ENCODE measurements at regions not wholly inside any gene's neighbourhood (a gene's known extent, or its start where the extent isn't known, plus 50 kb on each side); places are given as distances from the start of the nearest gene placed in this dataset.
"Not testable (repeated sequence)": the region's sequence is repeated elsewhere in the genome, so short reads cannot be mapped to it uniquely, and the experiment has no call there.

DNA sequence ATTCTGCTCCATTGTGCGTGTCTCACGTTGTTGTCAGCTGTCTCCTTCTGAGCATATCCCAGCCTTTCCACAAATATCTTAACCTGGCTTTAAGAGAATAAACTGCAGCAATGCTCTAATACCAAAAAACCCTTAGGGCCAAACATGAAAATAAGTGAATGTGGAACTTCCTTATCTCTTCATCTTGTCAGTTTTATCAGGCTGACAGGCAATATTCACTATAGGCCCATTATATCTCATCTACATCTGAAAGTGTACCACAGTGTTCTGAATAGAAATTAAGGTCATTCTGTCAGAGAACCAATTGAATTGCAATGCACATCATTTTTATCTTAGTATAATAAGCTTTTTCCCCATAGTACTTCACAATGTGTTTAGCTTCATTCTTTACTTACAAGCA, 933.1 kb upstream of the FBXO33 start:
- DNase-seq (ENCODE audit: low spot score) = no peak

DNA sequence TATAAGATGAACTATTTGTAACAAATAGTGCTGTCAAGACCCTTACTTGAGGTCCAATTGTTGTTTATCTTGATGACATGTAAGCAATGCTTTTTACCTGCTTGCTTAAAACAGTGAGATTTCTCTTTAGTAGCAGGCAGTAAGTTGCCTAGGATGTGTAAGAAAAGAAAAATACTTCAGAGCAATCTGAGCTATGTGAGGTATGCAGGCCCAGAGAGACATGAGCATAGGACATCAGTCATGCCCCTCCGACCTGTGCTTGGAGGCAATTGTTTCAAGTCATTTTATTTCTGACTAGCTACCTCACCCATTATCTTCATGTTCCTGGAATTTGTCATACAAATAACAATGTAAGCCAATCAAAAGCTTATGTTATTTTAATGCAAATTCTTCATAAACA, 930.6 kb upstream of the FBXO33 start:
- no peak for DNase-seq (ENCODE audit: low spot score)

DNA sequence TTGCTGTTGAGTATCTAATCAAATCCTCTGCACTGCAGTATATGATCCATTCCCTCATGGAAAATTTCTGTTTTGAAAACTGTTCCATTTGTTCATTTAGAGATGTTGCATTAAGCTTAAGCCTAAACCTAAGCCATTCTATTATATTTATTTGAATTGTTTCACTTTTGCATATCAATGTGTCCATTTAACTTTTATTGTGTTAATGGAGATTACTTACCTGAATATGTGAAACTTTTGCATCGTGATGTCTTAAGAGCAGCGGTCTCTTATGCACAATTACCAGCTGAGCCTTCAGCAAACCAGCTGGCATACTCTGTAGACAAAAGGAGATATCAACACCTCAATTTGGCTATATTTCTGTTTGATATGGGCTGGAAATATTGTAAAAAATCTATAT, 922.5 kb upstream of the FBXO33 start:
- no peak for DNase-seq (ENCODE audit: low spot score)

DNA sequence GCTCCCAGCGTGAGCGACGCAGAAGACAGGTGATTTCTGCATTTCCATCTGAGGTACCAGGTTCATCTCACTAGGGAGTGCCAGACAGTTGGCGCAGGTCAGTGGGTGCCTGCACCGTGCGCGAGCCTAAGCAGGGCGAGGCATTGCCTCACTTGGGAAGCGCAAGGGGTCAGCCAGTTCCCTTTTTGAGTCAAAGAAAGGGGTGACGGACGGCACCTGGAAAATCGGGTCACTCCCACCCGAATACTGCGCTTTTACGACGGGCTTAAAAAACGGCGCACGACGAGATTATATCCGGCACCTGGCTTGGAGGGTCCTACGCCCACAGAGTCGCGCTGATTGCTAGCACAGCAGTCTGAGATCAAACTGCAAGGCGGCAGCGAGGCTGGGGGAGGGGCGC, 915.9 kb upstream of the FBXO33 start:
- DNase-seq (ENCODE audit: low spot score) = not testable (repeated sequence)

DNA sequence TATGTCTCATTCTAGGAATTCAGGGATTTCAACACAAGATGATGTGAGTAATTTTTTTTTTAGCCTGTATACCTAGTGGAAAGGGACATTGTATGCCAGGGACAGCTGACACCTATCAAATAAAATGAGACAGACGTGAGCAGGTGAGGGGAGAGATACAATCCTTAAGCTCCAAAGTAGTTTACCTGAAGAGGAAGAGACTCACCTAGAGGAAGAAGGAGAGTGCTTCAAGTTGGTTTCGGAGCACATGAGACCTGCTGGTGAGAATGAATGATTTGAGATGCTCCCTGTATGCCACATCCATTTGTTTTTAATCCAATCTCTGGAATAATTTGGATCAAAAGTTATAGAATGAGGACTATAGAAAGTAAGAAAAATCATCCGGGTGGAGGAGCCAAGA, 915.4 kb upstream of the FBXO33 start:
- peak; percentile 4 for DNase-seq (ENCODE audit: low spot score)

DNA sequence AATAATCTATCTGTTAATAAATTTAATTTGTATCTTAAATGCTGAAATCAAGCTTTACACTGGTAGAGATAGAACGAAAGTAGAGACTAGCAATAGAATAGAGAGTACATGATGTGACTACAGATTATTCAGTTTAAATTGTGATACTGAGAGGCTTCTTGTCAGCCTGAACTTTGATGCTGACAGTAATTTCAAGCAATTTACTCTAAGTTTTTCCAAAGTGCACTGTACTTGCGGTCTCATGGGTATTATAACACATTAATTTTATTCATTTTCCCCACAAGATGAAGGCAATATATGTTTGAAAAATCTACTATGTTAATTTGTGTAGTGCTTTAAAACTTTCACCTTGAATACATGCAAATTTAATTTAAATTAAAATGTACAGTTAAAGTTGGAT, 914.0 kb upstream of the FBXO33 start:
- no peak for DNase-seq (ENCODE audit: low spot score)

DNA sequence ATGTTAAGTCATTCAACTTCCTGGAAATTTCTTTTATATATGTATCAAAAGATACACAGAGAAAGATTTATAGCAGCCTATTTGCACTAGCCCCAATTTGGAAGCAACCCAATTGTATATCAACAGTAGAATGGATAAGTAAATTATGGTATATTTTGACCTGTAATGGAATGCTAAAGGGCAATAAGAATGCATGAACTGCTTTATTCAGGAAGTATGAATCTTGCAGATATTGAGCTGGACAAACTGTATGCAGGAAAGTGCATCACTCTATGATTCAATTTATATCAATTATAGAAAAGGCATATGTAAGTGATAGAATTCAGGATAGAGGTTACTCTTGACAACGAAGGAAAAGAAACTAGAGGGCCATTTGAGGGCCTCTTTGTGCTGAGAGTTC, 913.1 kb upstream of the FBXO33 start:
- no peak for DNase-seq (ENCODE audit: low spot score)

DNA sequence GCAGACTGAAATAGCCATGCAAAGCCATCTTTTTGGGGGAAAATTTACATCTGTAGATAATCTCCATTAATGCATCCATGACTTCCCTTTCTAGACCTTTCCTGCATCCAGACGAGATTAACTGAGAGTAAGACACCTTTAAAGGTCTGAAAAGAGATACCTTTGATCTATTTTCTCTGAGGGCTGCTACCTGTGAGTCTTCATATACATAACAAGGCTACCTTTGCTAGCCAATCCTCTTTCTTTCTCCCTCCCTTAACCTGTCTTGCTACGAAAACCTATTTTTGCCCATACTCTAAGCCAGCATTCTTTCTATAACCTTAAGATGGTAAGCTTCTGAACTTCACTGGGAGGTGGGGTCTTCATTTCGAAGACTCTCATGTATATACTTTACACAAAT, 908.5 kb upstream of the FBXO33 start:
- DNase-seq (ENCODE audit: low spot score) = no peak

DNA sequence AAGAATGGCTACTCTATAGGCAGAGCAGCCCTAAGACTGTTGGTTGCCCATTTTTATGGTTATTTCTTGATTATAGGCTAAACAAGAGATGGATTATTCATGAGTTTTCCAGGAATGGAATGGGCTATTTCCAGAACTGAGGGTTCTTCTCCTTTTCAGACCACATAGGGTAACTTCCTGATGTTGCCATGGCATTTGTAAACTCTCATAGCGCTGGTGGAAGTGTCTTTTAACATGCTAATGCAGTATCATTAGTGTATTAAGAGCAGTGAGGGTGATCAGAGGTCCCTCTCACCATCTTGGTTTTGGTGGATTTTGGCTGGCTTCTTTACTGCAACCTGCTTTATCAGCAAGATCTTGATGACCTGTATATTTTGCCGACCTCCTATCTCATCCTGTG, 904.6 kb upstream of the FBXO33 start:
- no peak for DNase-seq (ENCODE audit: low spot score)

DNA sequence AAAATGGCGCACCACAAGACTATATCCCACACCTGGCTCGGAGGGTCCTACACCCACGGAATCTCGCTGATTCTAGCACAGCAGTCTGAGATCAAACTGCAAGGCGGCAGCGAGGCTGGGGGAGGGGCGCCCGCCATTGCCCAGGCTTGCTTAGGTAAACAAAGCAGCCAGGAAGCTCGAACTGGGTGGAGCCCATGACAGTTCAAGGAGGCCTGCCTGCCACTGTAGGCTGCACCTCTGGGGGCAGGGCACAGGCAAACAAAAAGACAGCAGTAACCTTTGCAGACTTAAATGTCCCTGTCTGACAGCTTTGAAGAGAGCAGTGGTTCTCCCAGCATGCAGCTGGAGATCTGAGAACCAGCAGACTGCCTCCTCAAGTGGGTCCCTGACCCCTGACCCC, 894.3 kb upstream of the FBXO33 start:
- not testable (repeated sequence) for DNase-seq (ENCODE audit: low spot score)

DNA sequence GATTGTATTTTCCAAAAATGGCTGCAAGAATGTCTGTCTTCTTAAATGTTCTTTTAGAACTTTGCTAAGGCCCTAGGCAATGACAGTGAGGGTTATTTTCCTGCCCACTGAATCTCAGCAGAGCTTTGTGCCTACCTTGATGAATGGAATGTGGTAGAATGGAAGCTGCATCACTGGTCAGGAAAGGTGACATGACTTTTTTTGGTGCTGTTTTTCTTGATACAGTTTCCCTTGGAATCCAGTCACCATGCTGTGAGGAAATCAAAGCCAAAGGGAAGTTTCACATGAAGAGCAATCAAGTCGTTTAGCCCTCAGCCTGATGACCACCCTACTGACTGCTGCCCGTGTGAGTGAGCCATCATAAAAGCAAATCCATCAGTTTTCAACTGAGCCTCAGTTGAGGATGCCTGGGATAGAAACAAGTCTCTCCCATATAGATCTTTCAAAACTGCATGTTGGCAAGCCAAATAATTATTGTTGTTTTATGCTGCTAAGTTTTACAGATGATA, 886.0 kb upstream of the FBXO33 start:
- DNase-seq (ENCODE audit: low spot score) = no peak

DNA sequence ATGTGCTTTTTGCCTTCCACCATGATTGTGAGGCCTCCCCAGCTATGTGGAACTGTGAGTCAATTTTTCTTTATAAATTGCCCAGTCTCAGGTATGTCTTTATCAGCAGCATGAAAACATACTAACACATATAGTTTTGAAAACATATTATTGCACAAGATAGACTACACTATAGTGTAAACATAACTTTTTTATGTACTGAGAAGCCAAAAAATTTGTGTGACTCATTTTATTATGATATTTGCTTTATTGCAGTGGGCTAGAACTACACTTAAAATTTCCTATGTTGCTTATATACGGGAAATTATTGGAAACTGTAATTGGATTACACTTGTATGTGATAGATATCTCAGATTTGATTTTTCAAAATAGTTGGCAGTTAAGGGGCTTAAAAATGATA, 885.5 kb upstream of the FBXO33 start:
- DNase-seq (ENCODE audit: low spot score) = no peak

DNA sequence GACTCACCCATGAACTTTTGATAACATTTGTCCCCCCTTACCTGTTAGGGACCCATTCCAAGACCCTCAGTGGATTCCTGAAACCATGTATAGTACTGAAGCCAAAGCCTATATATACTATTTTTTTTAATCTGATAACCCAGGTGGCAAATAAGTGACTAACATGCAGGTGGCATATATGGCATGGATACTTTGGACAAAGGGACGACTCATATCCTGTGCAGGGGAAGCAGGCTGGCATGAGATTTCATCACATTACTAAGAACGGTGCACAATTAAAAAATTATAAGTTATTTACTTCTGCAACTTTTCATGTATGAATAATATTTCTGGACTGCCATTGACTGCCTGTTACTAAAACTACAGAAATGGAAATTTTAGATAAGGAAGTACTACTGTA, 880.1 kb upstream of the FBXO33 start:
- peak; percentile 14 for DNase-seq (ENCODE audit: low spot score)

DNA sequence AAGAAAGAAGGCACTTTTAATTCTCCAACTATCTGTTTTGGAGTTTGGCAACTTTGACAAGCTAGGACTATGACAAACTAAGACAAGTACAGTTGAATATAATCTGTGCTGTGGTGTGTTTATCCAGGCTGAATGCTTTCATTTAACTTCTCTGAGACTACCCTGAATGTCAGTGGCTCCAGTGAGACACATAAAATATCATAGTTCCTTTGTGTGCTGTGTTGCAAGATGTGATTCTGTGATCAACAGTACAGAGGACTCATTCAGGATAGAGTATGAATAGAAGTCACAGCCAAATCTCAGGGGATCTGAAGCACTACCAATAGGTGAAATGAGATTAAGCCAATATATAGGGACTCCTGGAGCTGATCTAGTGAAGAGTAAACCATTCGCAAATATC, 876.9 kb upstream of the FBXO33 start:
- DNase-seq (ENCODE audit: low spot score) = no peak

DNA sequence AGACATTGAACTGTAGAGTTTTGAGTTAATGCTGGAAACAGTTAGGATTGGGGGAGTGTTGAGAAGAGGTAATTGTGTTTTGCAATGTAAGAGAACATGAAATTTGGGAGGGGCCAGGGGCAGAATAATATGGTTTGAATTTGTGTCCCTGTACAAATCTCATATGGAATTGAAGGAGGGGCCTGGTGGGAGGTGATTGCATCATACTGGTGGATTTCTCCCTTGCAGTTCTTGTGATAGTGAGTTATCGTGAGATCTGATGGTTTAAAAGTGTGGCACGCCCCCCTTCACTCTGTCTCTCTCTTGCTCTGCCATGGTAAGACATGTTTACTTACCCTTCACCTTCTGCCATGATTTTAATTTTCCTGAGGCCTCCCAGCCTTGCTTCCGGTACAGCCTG, 876.0 kb upstream of the FBXO33 start:
- DNase-seq (ENCODE audit: low spot score) = no peak

DNA sequence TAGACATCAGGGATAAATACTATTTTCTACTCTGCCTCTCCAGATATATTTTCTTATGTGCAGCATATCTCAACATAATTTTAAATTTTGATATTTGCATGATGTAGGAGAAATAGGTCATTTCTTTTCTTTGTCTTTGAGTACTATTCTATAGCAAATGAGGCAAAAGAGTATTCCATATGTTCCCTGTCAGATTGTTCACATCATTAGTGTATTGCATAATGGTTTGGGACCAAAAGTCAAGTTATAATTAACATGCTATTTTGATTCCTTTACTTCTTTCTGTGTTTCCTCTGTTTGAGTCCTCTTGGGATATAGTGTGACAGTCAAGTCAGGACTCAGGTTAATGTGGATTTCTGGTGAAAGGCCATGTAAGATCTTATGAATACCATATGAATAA, 864.6 kb upstream of the FBXO33 start:
- no peak for DNase-seq (ENCODE audit: low spot score)

DNA sequence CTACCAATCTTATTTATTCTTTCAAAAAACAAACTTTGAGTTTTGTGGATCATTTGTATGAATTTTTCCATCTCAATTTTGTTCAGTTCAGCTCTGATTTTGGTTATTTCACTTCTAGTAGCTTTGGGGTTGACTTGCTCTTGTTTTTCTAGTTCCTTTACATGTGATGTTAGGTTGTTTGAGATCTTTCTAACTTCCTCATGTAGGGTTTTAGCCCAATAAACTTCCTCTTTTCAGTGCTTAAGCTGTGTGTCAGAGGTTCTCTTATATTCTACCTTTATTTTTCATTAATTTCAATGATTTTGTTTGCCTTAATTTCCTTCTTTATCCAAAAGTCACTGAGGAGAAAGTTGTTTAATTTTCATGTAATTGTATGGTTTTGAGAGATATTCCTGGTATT, 860.4 kb upstream of the FBXO33 start:
- DNase-seq (ENCODE audit: low spot score) = no peak

DNA sequence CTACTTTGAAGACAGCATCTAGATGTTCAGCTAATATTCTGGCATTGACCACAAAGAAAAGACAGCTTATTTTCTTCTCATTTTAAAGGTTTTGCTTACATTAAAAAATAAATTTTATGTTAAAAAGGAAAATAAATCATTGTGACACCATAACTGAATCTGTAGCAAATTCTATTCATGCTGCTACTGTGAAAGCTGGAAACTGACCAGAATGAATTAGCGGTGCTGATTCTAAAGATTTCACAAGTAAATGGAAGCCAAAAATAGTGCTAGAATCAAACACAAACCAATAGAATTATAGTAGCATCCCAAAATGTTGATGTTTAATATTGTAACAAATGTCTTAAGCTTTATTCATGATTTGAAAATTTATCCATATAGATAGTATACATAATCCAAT, 850.0 kb upstream of the FBXO33 start:
- DNase-seq (ENCODE audit: low spot score) = no peak

DNA sequence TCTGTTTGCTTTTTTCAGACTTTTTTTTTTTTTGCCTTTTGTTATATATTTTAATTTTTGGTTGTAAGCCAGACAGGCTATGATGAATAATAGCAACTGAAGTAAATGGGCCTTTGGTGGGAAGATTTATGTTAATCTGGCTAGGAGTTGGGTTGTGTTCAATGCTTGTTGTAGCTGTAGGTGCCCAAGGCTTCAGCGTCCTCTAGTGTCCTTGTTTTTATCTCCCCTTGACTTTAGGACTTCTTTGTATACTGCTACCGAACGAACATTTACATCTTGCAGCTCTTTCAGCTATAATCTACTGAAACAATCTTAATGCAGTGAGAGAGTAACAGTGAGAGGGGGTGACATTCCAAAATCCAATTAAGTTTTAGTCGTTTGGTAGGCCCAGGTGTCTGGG, 848.4 kb upstream of the FBXO33 start:
- DNase-seq (ENCODE audit: low spot score) = no peak

DNA sequence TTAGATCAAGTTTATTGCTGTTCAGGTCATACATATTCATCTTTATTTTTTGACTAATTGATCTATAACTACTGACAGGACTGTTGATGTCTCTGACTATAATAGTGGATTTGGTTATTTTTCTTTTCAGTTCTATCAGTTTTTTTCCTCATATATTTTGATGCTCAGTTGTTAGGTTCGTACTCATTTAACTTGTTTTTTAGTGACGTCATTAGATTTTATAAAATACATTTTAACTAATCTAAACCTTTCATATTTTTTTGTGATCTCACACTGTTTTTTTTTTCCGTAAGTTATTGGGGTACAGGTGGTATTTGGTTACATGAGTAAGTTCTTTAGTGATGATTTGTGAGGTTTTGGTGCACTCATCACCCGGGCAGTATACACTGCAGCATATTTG, 841.2 kb upstream of the FBXO33 start:
- no peak for DNase-seq (ENCODE audit: low spot score)

DNA sequence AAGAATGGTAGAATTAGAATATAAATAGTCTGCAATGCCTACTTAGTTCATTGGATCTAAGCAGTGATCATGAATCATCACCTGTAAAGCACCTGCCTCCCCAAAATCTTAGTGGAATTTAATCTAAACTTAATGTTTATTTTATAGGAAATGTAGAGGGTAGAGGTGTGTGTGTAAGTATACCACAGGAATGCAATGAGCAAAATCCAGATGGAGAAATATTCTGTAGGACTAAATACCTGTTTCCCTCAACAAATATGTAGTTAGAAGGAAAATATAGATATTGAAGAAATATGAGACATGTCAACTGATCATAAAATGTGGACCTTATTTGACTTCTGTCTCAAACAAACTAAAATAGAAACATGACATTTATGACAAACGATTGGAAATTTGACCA, 839.2 kb upstream of the FBXO33 start:
- DNase-seq (ENCODE audit: low spot score) = no peak

DNA sequence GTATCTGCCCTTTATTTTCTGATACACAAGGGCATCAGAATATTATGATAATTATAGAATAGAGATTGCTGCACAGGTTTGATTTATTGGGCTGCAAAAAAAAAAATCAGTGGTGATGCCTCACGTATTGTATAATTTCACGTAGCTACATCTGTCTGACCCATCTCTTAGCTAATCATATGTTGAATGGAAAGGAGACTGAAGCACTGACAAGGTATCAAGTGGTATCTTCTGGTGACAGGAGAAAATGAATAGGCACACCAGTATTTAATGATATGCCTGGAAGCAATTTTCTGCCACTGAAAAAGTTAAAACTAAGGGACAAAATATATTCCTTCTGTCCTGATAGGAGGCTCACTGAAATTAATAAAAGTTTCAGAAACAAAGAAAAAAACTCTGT, 837.2 kb upstream of the FBXO33 start:
- no peak for DNase-seq (ENCODE audit: low spot score)

DNA sequence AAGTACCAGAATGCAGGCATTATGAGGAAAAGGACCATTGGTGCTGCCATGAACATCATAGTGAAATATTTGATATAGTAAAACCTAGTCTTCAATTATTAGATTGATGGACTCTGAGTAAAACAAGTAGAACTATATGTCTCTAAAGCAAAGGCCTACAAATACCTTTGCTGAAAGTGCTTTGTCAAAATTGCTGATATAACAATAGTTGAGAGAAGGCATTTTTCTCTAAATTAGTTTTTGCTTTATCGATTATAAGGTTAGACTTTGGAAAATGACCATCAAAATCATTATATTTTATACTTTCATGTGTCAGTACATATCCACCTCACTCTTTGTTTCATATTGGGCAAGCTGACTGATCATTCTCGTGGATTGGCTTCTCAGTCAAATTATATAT, 836.0 kb upstream of the FBXO33 start:
- no peak for DNase-seq (ENCODE audit: low spot score)

DNA sequence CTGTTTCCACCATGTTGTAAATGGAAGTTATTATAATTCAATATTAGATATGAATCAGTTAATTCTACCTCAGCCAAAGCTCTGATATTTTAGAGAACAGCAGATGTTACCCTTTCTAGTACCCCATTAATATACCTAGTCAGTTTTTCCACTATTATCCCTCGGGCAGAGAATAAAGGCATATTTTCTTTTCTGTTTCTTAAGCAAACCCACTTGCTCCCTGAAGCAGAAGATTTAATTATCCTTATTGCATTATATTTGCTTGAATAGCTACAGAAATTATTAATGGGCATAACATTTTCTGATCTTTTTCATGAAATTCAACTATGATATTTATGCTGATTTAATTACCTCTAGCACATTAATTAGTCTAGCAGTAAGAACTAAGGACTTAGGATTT, 832.9 kb upstream of the FBXO33 start:
- DNase-seq (ENCODE audit: low spot score) = no peak

DNA sequence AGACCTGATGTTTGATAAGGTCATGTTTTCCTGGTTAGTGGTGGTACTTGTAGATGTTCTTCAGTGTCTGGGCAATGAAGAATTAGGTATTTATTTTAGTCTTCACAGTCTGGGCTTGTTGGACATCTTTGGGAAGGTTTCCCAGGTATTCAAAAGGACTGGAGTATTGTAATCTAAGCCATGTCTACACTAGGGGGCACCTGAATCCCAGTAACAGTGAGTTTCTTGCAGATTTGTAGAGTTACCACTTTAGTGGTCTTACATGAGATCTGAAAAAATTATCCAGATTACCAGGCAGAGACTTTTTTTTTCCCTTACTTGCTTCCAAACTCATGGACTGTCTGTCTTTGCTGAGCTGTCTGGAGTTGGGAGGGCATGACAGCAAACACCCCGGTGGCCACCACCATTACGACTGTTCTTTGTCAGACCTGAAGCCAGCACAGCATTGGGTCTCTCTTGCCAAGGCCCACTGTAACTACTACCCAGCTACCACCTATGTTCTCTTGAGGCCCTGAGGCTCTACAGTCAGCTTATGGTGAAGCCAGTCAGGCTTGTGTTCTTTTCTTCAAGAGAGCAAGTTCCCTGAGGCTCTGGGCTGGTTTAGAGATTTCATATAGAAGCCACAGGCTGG, 820.7 kb upstream of the FBXO33 start:
- no peak for DNase-seq (ENCODE audit: low spot score)
